MM.1S (cell line): ENCODE measurements at regions not wholly inside any gene's neighbourhood (a gene's known extent, or its start where the extent isn't known, plus 50 kb on each side); places are given as distances from the start of the nearest gene placed in this dataset.

ENCODE experiments used
- EZH2phosphoT487 ChIP-seq: fragments of 300-600 bp; sonication (generic); IDR thresholded peaks from 2 replicates; pipeline ENCODE4 v1.6.1; 2018; ENCODE audit warnings: antibody characterized with exemption, low read length
- TF ChIP-seq, protein P1 (sequence below): fragments of 300-600 bp; sonication (generic); IDR thresholded peaks from 2 replicates; pipeline ENCODE4 v1.5.1; 2016; ENCODE audit warnings: antibody characterized with exemption, low read length, mixed read lengths

DNA sequence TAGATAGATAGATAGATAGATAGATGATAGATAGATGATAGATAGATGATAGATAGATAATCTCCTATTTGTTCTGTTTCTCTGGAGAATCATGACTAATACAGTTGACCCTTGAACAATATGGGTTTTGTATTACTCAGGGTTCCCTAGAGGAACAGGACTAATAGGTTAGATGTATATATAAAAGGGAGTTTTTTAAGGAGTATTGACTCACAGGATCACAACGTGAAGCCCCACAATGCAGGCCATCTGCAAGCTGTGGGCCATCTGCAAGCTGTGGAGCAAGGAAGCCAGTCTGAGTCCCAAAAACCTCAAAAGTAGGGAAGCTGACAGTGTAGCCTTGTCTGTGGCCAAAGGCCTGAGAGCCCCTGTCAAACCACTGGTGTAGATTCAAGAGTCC, 67.6 kb downstream of the PYDC2 start:
- TF ChIP-seq, protein P1, sequence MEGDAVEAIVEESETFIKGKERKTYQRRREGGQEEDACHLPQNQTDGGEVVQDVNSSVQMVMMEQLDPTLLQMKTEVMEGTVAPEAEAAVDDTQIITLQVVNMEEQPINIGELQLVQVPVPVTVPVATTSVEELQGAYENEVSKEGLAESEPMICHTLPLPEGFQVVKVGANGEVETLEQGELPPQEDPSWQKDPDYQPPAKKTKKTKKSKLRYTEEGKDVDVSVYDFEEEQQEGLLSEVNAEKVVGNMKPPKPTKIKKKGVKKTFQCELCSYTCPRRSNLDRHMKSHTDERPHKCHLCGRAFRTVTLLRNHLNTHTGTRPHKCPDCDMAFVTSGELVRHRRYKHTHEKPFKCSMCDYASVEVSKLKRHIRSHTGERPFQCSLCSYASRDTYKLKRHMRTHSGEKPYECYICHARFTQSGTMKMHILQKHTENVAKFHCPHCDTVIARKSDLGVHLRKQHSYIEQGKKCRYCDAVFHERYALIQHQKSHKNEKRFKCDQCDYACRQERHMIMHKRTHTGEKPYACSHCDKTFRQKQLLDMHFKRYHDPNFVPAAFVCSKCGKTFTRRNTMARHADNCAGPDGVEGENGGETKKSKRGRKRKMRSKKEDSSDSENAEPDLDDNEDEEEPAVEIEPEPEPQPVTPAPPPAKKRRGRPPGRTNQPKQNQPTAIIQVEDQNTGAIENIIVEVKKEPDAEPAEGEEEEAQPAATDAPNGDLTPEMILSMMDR: no peak
- no peak for TF ChIP-seq EZH2phosphoT487
